ENCODE measurements at regions not wholly inside any gene's neighbourhood (a gene's known extent, or its start where the extent isn't known, plus 50 kb on each side); places are given as distances from the start of the nearest gene placed in this dataset.

GRCh38 chr1:55639051-55639450, 423.9 kb upstream of the USP24 start:
- TF ChIP-seq, protein P1, sequence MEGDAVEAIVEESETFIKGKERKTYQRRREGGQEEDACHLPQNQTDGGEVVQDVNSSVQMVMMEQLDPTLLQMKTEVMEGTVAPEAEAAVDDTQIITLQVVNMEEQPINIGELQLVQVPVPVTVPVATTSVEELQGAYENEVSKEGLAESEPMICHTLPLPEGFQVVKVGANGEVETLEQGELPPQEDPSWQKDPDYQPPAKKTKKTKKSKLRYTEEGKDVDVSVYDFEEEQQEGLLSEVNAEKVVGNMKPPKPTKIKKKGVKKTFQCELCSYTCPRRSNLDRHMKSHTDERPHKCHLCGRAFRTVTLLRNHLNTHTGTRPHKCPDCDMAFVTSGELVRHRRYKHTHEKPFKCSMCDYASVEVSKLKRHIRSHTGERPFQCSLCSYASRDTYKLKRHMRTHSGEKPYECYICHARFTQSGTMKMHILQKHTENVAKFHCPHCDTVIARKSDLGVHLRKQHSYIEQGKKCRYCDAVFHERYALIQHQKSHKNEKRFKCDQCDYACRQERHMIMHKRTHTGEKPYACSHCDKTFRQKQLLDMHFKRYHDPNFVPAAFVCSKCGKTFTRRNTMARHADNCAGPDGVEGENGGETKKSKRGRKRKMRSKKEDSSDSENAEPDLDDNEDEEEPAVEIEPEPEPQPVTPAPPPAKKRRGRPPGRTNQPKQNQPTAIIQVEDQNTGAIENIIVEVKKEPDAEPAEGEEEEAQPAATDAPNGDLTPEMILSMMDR (IDR thresholded peaks at IDR 0.05 in 8 of 11, conservative IDR thresholded peaks at IDR 0.05 in 3 of 11), result no peak
- no peak for TF ChIP-seq POLR2A (IDR thresholded peaks at IDR 0.05)
